SW480 (cell line): ENCODE measurements at regions not wholly inside any gene's neighbourhood (a gene's known extent, or its start where the extent isn't known, plus 50 kb on each side); places are given as distances from the start of the nearest gene placed in this dataset.
"Not testable (repeated sequence)": the region's sequence is repeated elsewhere in the genome, so short reads cannot be mapped to it uniquely, and the experiment has no call there.

Source experiments
- DNase-seq: peaks from one replicate; pipeline ENCODE4 v3.0.0-alpha.2; 2016; ENCODE audit warnings: low spot score

GRCh38 chr21:6556516-6556915, 3964.9 kb upstream of the TPTE start:
- DNase-seq: not testable (repeated sequence)

- DNase-seq: not testable (repeated sequence)
These were observed 3964.0 kb upstream of the TPTE start for GRCh38 chr21:6557415-6557814.

GRCh38 chr21:6561168-6561567, 3960.2 kb upstream of the TPTE start:
- DNase-seq: not testable (repeated sequence)

- DNase-seq: not testable (repeated sequence)
These were observed 3959.8 kb upstream of the TPTE start for GRCh38 chr21:6561578-6561977.

GRCh38 chr21:6564543-6565166, 3956.7 kb upstream of the TPTE start:
- not testable (repeated sequence) for DNase-seq

- DNase-seq: peak; percentile 11
These were observed 3955.9 kb upstream of the TPTE start for GRCh38 chr21:6565190-6566094.

GRCh38 chr21:6567542-6567941, 3953.8 kb upstream of the TPTE start:
- DNase-seq: not testable (repeated sequence)

- DNase-seq: not testable (repeated sequence)
These were observed 3952.2 kb upstream of the TPTE start for GRCh38 chr21:6569152-6569551.

GRCh38 chr21:6569587-6570392, 3951.6 kb upstream of the TPTE start:
- DNase-seq: not testable (repeated sequence)

DNA sequence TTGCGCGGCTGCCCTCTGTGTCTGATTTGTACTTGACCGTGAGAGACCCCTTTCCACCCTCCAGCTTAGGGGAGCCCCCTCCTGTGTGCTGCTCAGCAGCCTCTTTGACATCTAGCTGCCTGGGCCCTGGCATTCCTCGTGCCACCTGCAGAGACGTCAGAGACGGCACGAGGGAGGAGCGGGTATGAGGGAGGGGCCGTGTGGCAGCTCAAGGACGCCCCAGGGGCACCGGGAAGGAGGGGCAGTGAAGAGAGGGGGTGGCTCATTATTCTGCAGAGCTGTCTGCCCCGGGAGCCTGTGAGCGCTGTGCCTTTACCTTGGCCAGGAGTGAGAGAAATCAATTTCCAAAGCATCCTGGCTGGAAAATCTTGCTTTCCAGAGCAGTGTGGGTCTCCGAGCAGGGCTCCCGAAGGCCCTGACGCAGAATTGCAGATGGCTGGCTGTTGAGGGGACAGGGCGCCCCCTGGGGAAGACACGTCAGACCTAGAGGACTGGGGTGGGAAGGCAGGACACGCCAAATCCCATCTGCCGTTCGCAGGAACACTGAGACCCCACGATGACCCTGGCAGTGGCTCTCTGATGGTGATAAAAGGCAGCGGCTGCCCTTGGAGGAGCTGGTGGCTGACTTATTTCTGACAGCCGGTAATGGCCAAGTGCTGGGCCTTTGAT, 3950.5 kb upstream of the TPTE start:
- not testable (repeated sequence) for DNase-seq

DNA sequence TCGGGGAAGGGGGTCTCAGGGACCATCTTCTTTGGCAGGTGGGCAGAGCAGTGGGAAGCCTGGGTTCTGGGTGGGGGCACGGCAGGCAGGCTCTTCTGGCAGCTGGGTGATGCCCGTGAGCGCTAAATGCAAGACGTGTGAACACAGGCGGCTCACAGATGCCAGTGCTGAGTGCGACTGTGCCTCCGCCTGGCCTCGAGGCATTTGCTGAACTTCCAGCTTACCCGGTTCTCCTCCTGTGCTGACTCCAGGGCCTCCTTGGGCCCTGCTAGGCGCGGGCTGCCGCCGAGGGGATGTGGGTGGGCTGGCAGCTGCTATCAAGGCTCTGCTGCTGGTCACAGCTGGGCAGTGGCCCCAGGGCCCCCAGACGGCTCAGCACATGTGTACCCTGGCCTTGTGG, 3947.8 kb upstream of the TPTE start:
- not testable (repeated sequence) for DNase-seq

DNA sequence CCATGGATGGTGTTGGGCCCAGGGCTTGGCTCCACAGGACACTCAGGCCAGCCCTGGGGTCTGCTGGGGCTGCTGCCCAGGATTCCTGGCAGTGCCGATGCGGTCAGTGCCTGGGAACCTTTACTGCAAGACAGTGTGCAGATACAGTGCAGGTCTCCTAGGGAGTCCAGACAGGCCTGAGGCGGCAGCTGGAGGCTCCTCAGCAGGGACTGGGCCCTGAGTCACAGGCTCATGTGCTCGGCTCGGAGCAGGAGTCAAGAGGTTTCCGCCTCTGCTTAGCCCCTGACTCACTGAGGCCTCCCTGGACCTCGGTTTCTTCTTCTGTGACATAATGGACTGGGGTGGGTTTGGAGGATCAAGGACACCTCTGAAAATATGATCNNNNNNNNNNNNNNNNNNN, 3941.6 kb upstream of the TPTE start:
- not testable (repeated sequence) for DNase-seq
